Sigmoid colon (tissue), 6 donors: ENCODE measurements at regions not wholly inside any gene's neighbourhood (a gene's known extent, or its start where the extent isn't known, plus 50 kb on each side); places are given as distances from the start of the nearest gene placed in this dataset.
"Not testable (repeated sequence)": the region's sequence is repeated elsewhere in the genome, so short reads cannot be mapped to it uniquely, and the experiment has no call there.

Experiments
- DNase-seq: peaks from one replicate; pipeline ENCODE4 v3.0.0-alpha.2; 2019
- H3K27ac ChIP-seq, 4 donors: fragments of 200-600 bp; sonication (generic); one replicate each; pipeline ENCODE4 v1.5.1; 2016 to 2019; ENCODE audit warnings: mild to moderate bottlenecking in 1 of 4
- H3K27me3 ChIP-seq, 3 donors: fragments of 200-600 bp; sonication (generic); one replicate each; pipeline ENCODE4 v1.5.1; 2019; ENCODE audit warnings: mild to moderate bottlenecking in 1 of 3
- H3K36me3 ChIP-seq, 4 donors: fragments of 200-600 bp; sonication (generic); one replicate each; pipeline ENCODE4 v1.5.1; 2016 to 2019
- H3K4me1 ChIP-seq, 4 donors: fragments of 200-600 bp; sonication (generic); one replicate each; pipeline ENCODE4 v1.5.1; 2017 to 2019
- H3K4me3 ChIP-seq, 4 donors: fragments of 200-600 bp; sonication (generic); one replicate each; pipeline ENCODE4 v1.5.1; 2017 to 2019; ENCODE audit warnings: mild to moderate bottlenecking in 2 of 4, moderate library complexity in 1 of 4
- H3K9me3 ChIP-seq, 4 donors: fragments of 200-600 bp in 3 of 4; sonication (generic) in 3 of 4; one replicate each; pipeline versions ENCODE4 v1.5.1 to v1.6.1; 2013 to 2019
- EP300 ChIP-seq, 4 donors: sonication (generic); formaldehyde crosslinking; IDR thresholded peaks; one replicate each; pipeline ENCODE4 v1.6.1; 2017; ENCODE audit warnings: antibody characterized with exemption in 4 of 4
- POLR2A ChIP-seq, 2 donors: fragments of 450-650 bp; IDR thresholded peaks; one replicate each; pipeline ENCODE4 v1.6.1; 2016; ENCODE audit warnings: antibody characterized with exemption in 2 of 2, mild to moderate bottlenecking in 2 of 2, moderate library complexity in 2 of 2
- POLR2AphosphoS5 ChIP-seq, 4 donors: sonication (generic); formaldehyde crosslinking; IDR thresholded peaks; one replicate each; pipeline ENCODE4 v1.6.1; 2017; ENCODE audit warnings: antibody characterized with exemption in 4 of 4
- WGBS, 2 donors: extraction: QIAGEN DNeasy Blood & Tissue Kit; methylation state at CpG; one replicate each; pipeline ENCODE4 v1.1.7; 2013; 5-methylcytosine and 5-hydroxymethylcytosine counted together
- intact Hi-C: fragments of 100-400 bp; cut with DNase I; formaldehyde crosslinking; loops from one replicate; pipeline ENCODE4 v1.15.1; 2023
- TF ChIP-seq, protein P1 (sequence below), 4 experiments: fragments of 450-650 bp in 3 of 4; fragments of 200-600 bp in 1 of 4; IDR thresholded peaks; one replicate each; pipeline ENCODE4 v1.5.1; 2016 to 2019; ENCODE audit warnings: antibody characterized with exemption in 4 of 4, mild to moderate bottlenecking in 3 of 4, moderate library complexity in 2 of 4
- donor health status: healthy with polysubstance abuse.
- donor health status: healthy.

DNA sequence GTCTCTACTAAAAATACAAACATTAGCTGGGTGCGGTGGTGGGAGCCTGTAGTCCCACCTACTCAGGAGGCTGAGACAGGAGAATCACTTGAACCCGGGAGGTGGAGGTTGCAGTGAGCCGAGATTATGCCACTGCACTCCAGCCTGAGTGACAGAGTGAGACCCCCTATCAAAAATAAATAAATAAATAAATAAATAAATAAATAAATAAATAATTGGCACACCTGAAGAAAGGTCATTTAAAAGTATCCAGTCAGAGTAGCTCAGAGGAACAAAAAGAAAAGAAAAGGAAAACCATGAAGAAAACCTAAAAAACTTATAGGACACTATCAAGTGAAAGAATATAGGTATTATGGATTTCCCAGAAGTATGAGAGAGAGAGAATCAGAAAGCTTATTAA, 330.1 kb upstream of the AR start:
- H3K27ac ChIP-seq, H3K4me1 ChIP-seq, H3K36me3 ChIP-seq, H3K27me3 ChIP-seq, DNase-seq, H3K9me3 ChIP-seq, H3K4me3 ChIP-seq, intact Hi-C loops: not testable (repeated sequence)
- 94 to 97% methylated on average over 3 of the region's 3 CpGs for WGBS, 2 donors

DNA sequence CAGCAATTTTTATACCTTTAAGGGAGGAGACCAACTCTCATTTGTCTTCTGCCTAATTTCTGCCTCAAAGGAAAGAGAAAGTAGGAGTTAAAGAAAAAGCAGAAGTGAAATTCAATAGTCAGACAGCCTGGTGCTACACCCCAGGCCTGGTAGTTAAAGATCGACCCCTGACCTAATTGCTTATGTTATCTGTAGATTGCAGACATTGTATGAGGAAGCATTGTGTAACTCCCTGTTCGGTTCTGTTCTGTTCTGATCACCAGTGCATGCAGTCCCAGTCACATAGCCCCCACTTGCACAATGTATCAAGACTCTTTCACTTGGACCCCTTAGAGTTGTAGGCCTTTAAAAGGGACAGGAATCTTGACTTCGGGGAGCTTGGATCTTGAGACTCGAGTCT, 335.9 kb upstream of the AR start:
- Histone ChIP-seq H3K4me3 (no peak overlapping the region), H3K36me3 (no peaks in the 10 kb centered on the region), H3K27ac (no peak overlapping the region), H3K9me3 (no peaks in the 10 kb centered on the region), H3K27me3 (no peaks in the 10 kb centered on the region), H3K4me1 (no peaks in the 10 kb centered on the region)
- WGBS, 2 donors = 50 to 61% methylated on average over 4 of the region's 4 CpGs
- DNase-seq = no peak
- TF ChIP-seq POLR2A (IDR thresholded peaks at IDR 0.05) = no peak
- no peak for TF ChIP-seq POLR2AphosphoS5 (IDR thresholded peaks at IDR 0.05)
- TF ChIP-seq EP300 (IDR thresholded peaks at IDR 0.05) = no peak
- TF ChIP-seq, protein P1, sequence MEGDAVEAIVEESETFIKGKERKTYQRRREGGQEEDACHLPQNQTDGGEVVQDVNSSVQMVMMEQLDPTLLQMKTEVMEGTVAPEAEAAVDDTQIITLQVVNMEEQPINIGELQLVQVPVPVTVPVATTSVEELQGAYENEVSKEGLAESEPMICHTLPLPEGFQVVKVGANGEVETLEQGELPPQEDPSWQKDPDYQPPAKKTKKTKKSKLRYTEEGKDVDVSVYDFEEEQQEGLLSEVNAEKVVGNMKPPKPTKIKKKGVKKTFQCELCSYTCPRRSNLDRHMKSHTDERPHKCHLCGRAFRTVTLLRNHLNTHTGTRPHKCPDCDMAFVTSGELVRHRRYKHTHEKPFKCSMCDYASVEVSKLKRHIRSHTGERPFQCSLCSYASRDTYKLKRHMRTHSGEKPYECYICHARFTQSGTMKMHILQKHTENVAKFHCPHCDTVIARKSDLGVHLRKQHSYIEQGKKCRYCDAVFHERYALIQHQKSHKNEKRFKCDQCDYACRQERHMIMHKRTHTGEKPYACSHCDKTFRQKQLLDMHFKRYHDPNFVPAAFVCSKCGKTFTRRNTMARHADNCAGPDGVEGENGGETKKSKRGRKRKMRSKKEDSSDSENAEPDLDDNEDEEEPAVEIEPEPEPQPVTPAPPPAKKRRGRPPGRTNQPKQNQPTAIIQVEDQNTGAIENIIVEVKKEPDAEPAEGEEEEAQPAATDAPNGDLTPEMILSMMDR (IDR thresholded peaks at IDR 0.05) = no peak
- intact Hi-C loops = no loop called here

DNA sequence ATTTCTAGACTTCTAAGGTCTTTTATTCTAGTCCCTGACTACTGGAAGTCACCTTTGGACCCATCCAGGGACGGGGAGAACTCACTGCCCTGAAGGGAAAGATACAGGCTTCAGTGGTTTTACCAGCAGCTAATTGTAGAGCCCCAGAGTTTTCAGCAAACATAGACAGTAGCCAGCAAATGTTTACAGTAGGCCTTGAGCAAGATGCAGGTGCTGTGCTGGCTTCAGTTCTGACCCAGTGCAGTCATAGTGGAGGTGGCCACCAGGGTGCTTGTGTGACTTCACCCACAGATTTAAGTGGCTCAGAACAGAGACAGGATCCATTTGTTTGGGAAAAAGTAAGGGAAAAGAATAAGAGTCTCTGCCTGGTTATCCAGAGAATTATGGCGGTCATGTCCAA, 384.4 kb upstream of the AR start:
- intact Hi-C loops = no loop called here

DNA sequence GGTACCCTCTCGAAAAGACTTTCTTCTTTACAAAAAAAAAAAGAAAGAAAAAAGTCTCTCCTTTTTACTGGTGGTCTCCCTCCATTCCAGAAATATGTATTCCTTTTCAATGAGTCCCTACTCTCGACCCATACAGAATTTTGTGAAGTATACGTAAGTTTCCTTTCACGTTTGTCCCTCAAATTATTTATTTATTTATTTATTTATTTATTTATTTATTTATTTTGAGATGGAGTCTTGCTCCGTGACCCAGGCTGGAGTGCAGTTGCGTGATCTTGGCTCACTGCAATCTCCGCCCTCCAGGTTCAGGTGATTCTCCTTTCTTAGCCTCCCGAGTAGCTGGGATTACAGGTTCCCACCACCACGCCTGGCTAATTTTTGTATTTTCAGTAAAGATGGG, 429.2 kb upstream of the AR start:
- no peaks in the 10 kb centered on the region for H3K4me1 ChIP-seq
- no peak overlapping the region for H3K4me3 ChIP-seq
- no peaks in the 10 kb centered on the region for H3K27me3 ChIP-seq
- 88 to 91% methylated on average over 9 of the region's 9 CpGs for WGBS, 2 donors
- DNase-seq = no peak
- no peaks in the 10 kb centered on the region for H3K9me3 ChIP-seq
- intact Hi-C loops = no loop called here
- no peaks in the 10 kb centered on the region for H3K36me3 ChIP-seq
- TF ChIP-seq EP300 (IDR thresholded peaks at IDR 0.05) (no peak), POLR2AphosphoS5 (IDR thresholded peaks at IDR 0.05) (no peak), POLR2A (IDR thresholded peaks at IDR 0.05) (no peak)
- TF ChIP-seq, protein P1 (IDR thresholded peaks at IDR 0.05) = no peak
- no peak overlapping the region for H3K27ac ChIP-seq

More for the DNA sequence above, 384.4 kb upstream of the AR start:
- no peaks in the 10 kb centered on the region for H3K9me3 ChIP-seq
- no peaks in the 10 kb centered on the region for H3K27me3 ChIP-seq
- no peaks in the 10 kb centered on the region for H3K36me3 ChIP-seq
- no peak overlapping the region for H3K27ac ChIP-seq
- TF ChIP-seq, protein P1 (IDR thresholded peaks at IDR 0.05) = no peak
- TF ChIP-seq POLR2AphosphoS5 (IDR thresholded peaks at IDR 0.05) = no peak
- TF ChIP-seq POLR2A (IDR thresholded peaks at IDR 0.05) = no peak
- no peak for TF ChIP-seq EP300 (IDR thresholded peaks at IDR 0.05)
- H3K4me1 ChIP-seq = no peaks in the 10 kb centered on the region
- no peak overlapping the region for H3K4me3 ChIP-seq
- WGBS, 2 donors = 58 to 78% methylated on average over 2 of the region's 2 CpGs
- no peak for DNase-seq

DNA sequence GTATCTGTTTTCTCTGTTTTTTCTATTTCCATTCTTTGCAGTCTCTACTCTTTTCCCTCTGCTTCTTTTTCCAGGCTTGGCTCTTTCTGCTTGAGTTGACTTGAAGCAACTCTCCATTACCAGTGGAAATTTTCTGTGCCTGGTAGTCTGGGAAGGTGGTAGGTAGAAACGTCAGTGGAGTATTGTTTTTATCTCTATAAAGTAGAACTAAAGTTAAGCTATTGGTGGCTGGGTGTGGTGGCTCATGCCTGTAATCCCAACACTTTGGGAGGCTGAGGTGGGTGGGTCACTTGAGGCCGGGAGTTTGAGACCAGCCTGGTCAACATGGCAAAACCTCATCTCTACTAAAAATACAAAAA, 438.1 kb upstream of the AR start:
- H3K27me3 ChIP-seq = no peaks in the 10 kb centered on the region
- H3K27ac ChIP-seq = no peak overlapping the region
- intact Hi-C loops = no loop called here
- H3K4me1 ChIP-seq = peaks cover 0 to 6% (median 0%) of the 10 kb centered on the region in 4 donors
- H3K4me3 ChIP-seq = no peak overlapping the region
- no peak for DNase-seq
- WGBS, 2 donors = 61 to 81% methylated on average over 2 of the region's 2 CpGs
- H3K9me3 ChIP-seq = no peaks in the 10 kb centered on the region
- no peaks in the 10 kb centered on the region for H3K36me3 ChIP-seq
- TF ChIP-seq, protein P1 (IDR thresholded peaks at IDR 0.05) = no peak
- TF ChIP-seq POLR2AphosphoS5 (IDR thresholded peaks at IDR 0.05) (no peak), EP300 (IDR thresholded peaks at IDR 0.05) (no peak), POLR2A (IDR thresholded peaks at IDR 0.05) (no peak)
